AG09319 (cell line): ENCODE measurements at regions not wholly inside any gene's neighbourhood (a gene's known extent, or its start where the extent isn't known, plus 50 kb on each side); places are given as distances from the start of the nearest gene placed in this dataset.

ENCODE experiments used
- DNase-seq: peaks from one replicate; pipeline ENCODE4 v3.0.0-alpha.2; 2010; ENCODE audit warnings: low read depth; ENCODE audit errors: extremely low read depth
- TF ChIP-seq, protein P1 (sequence below): IDR thresholded peaks from 2 replicates; pipeline ENCODE4 v1.5.1; 2011; ENCODE audit warnings: low read depth, mild to moderate bottlenecking, inconsistent platforms, low read length, moderate library complexity

DNA sequence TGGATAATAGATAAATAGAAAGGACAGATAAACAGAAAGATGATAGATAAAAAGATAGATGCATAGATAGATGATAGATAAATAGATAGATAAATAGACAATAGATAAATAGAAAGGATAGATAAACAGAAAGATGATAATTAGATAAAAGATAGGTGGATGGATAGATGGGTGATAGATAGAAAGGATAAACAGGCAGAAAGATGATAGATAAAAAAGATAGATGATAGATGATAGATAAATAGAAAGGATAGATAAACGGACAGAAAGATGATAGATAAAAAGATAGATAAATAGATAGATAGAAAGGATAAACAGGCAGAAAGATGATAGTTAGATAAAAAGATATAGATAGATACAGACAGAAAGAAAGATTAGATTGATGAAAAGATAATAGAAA, 92.3 kb upstream of the UQCRFS1 start:
- no peak for DNase-seq
- TF ChIP-seq, protein P1, sequence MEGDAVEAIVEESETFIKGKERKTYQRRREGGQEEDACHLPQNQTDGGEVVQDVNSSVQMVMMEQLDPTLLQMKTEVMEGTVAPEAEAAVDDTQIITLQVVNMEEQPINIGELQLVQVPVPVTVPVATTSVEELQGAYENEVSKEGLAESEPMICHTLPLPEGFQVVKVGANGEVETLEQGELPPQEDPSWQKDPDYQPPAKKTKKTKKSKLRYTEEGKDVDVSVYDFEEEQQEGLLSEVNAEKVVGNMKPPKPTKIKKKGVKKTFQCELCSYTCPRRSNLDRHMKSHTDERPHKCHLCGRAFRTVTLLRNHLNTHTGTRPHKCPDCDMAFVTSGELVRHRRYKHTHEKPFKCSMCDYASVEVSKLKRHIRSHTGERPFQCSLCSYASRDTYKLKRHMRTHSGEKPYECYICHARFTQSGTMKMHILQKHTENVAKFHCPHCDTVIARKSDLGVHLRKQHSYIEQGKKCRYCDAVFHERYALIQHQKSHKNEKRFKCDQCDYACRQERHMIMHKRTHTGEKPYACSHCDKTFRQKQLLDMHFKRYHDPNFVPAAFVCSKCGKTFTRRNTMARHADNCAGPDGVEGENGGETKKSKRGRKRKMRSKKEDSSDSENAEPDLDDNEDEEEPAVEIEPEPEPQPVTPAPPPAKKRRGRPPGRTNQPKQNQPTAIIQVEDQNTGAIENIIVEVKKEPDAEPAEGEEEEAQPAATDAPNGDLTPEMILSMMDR = no peak

DNA sequence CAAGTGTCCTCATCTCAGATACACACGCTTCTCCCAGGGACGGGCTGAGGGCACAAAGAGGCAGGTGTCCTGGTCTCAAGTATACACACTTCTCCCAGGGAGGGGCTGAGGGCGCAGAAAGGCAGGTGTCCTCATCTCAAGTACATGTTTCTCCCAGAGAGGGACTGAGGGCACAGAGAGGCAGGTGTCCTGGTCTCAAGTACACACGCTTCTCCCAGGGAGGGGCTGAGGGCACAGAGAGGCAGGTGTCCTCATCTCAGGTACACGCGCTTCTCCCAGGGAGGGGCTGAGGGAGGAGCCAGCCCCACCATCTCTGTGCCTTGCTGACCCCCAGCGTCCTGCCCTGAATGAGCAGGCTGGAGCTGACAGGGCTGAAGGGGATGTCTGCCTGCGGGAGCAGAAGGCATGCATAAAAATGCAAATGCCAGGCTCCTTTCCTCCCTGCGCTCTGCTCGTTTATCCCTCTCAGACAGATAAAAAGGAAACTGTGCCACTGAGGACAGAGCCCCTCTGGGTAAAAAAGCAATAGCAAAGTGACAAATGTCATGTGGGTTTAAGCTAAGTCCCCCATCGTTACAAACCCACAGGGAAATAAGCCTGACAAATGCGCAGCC, 96.1 kb upstream of the UQCRFS1 start:
- DNase-seq = no peak
- TF ChIP-seq, protein P1 = no peak

- DNase-seq = no peak
- TF ChIP-seq, protein P1 = no peak
Observed at GRCh38 chr19:29309637-29310036, 96.7 kb upstream of the UQCRFS1 start.

DNA sequence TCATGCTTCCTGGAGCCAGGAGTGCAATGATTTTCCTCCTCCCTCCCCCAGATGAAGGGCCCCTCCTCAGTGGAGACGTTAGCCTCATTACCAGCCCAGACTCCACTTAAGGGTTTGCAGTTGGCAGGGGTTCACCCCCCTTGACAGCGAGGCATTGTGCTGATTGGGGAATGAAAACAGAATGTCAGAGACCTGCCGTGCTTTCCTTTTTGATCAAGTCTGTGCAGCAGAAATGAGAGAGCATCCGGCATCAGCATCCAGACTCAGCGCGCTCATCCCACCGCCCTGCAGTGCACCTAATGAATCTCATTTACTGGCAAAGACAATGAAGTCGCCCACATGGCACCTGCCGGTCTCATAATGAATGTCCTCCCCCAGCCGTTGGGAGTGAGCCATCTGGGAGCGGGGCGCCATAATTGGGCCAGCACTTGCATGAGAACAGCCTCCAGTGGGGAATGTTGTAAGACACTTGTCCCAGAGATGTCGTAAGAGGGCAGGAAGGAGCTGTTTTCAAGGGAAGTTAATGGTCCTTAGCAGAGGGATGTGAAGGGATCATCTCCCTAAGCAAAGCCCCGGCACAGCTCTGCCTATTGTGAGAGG, 98.3 kb upstream of the UQCRFS1 start:
- TF ChIP-seq, protein P1 = no peak
- no peak for DNase-seq

GRCh38 chr19:29315556-29316190, 102.7 kb upstream of the UQCRFS1 start:
- TF ChIP-seq, protein P1 = no peak
- no peak for DNase-seq

- no peak for DNase-seq
- TF ChIP-seq, protein P1 = no peak
Observed at GRCh38 chr19:29318581-29318980, 105.6 kb upstream of the UQCRFS1 start.

DNA sequence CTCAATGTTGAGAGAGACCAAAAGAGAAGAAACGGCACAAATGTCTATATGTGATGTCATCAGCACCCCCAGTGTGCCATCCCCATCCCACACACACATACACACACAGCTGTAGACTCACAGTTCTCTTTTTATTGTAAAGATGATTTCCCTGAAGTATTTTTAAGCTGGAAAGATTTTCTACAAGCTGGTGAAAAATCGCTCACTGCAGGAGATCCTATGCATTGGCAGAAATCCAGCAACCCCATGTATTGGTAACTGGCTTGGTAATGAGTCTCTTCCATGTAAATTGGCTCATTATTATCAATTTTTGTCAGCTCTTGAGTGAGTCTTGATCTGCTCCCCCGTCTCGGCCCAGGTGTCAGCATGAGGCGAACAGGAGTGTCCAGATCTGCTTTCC, 107.1 kb upstream of the UQCRFS1 start:
- TF ChIP-seq, protein P1 = no peak
- no peak for DNase-seq
